GM18861 (cell line): ENCODE measurements at regions not wholly inside any gene's neighbourhood (a gene's known extent, or its start where the extent isn't known, plus 50 kb on each side); places are given as distances from the start of the nearest gene placed in this dataset.
"Not testable (repeated sequence)": the region's sequence is repeated elsewhere in the genome, so short reads cannot be mapped to it uniquely, and the experiment has no call there.

Experiments used
- ATAC-seq: cut with Tn5 transposase; IDR thresholded peaks from one replicate; pipeline ENCODE4 v1.9.1; 2021; ENCODE audit not compliant: unreplicated experiment

- ATAC-seq, result no peak
Measured at GRCh38 chr2:150371044-150371818, 116.2 kb downstream of the RND3 start.

GRCh38 chr2:150370561-150370960 is 116.9 kb downstream of the RND3 start:
- no peak for ATAC-seq

DNA sequence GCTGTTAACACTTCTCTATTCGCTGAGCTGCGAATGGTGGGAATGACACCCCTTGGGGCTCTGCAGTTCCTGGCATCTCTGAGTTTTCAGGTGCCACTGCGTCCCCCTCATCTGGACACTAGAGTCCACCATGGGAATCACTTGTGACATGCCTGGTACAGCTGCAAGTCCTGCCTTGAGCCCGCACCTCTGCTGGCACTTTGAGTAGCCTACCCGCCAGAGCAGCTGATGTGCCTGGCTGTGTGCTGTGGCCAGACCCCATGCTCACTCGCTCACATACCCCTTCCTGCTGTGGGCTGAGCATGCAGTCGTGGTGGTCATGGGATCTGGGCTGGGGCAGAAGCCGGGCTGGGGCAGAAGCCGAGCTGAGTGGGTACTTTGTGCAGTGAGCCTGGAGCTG is 117.6 kb downstream of the RND3 start:
- no peak for ATAC-seq

DNA sequence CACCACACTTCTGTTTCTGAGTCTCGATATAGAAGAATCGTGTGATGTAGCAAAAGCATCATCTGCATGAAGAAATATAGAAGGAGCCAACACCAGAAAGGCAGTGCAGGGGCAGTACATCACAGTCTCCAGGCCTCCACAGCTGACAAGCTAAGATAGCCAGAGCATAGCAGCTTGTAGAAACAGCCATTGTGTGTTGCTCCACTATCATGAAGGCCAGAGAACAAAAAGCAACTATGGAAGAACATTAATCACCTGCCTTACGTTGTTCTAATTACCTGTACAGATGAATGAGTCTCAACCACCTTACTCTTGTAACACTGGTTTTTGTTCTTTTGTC is 129.0 kb downstream of the RND3 start:
- no peak for ATAC-seq

- ATAC-seq, result peak; percentile 86
Measured at GRCh38 chr2:150357770-150358467, 129.5 kb downstream of the RND3 start.

GRCh38 chr2:150355440-150355839 is 132.0 kb downstream of the RND3 start:
- no peak for ATAC-seq

DNA sequence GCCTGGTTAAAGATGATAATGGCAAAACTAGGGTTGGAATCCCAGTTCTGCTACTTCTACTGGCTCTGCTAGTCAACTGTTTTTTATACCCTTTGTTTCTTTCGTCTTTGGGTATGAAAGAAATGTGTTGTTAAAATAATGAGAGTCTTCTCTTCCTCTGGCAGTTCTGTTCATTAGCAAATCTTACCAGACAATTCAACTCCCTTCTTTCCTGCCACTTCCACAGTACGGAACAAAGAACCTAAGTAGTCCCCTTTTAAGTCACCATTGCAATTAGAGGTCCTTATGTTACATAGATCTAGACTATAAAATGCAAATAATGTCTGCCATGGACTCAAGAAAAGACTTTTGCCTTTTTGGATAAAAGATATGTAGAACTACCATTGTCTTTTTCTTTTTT is 134.1 kb downstream of the RND3 start:
- ATAC-seq, result no peak

- ATAC-seq, result no peak
Measured at GRCh38 chr2:150351922-150352321, 135.5 kb downstream of the RND3 start.

DNA sequence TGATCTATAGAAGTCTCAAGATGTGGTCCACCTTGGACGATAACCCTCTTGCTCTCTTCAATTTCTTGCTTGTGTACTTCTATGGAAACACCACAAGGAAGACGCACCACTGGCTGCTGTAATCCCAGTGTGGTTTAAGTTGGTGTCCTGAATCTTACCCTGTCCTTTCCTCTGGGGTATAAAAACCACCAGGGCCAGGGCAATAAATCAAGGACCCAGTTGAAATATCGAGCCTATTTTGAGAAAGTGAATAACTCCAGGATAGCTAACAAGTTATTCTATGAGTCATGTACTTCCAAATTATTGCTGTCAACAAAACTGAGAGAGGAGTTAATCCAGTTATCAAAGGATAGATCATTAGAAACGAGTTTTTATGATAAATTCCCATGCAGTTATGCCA is 137.0 kb downstream of the RND3 start:
- ATAC-seq, result no peak

- no peak for ATAC-seq
Measured at GRCh38 chr2:150346806-150347205, 140.7 kb downstream of the RND3 start.

- no peak for ATAC-seq
Measured at GRCh38 chr2:150341982-150342680, 145.3 kb downstream of the RND3 start.

DNA sequence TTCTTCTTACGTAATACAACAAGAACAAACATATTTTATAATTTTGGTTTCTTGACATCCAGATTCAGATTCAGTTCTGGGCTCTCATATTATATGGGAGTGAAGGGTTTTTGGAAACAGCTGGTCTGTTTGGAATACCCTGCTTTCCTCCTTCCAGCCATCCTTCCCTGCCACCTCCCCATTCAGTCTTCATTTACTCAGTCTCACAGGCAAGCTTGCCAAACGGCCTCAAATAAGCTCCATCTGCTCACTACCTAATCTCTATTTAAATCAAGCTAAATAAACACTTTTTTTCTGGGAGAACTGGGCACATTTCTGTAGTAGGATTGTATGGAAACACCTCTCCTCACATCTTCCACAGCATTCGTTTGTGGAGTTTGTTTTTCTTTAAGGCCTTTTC is 147.5 kb downstream of the RND3 start:
- no peak for ATAC-seq

DNA sequence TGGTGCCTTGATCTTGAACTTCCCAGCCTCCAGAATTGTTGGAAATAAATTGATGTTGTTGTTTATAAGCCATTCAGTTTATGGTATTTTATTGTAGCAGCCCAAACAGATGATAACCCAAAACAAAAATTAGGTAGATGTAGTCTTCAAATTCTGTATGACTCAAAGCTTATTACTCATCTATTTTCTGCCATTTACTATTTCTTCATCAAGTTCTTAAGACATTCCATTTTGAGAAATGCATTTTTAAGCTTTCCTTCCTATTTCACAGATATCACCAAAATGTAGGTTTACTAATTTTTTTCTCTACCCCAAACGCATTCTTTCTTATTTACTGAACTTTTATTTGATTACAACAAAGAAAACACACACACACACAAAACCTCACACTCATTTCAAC is 148.2 kb downstream of the RND3 start:
- ATAC-seq, result no peak

DNA sequence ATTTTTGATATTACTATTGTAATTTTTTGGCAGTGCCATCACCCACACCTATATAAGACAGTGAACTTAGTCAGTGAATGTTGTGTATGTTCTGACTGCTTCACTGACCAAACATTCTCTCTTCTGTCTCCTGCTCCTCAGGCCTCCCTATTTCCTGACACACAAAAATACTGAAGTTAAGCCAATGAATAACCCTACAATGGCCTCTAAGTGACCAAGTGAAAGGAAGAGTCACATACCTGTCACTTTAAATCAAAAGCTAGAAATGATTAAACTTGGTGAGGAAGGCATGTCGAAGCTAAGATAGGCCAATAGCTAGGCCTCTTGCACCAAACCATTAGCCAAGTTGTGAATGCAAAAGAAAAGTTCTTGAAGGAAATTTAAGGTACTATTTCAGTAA is 151.9 kb downstream of the RND3 start:
- ATAC-seq, result no peak

DNA sequence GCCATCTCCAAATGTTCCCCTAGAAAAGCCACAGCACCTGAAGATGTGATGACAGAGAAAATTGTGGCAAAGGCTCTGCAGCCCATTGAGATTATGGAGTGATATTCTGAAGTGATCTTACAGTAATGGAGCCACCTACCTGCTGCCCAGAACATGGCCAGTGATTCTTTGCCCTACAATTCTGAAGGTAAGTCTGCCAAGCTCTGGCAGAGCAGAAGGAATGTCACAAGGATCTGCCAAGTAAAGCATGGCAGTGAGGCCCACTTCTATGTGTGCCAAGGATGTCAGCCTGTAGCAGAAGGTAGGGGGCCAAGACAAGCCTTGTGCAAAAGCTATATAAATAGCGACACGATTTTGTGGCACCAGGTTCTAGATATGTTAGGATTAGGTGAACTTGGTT is 155.1 kb downstream of the RND3 start:
- no peak for ATAC-seq

DNA sequence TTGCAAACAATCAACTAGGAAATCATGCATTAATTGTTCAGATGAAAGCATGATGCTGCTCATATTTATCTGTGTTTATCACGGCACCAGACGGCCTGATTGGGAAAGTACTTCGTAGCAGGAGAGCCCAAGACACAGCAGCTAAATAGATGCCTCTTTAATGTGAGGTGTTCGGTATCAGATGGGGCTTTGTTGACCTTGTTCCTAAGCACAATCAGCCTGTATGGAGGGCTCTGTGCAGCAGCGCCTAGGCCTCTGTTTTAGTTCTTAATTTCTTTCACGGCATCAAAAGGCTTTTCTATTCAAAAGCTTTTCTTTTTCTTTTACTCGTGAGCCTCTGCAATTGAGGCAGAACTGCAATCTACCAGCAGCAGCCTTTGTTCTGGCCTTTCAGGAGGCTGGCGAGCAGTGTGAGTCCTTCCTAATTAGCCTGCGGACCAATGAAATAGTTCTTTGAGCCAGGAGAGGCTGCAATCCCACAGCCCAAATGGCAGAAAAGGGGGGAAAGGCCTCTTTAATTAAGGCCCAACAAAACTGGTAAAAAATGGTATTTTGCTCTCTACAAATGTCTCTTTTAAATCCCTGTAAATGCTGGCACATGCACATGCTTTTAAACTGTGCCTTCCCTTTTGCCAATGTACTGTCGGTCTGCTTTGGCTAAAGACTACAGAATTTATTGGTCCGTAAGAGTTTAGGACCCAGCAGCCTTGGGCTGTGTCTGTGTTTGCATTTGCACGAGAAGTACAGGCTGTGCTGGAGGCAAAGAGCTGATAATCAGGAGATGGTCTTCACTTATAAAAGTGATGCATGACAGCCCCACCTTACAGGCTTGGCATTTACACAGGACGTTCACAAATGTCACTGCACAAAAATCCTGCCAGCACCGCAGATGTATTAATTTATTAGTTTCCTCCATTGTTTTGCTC is 159.6 kb downstream of the RND3 start:
- no peak for ATAC-seq

DNA sequence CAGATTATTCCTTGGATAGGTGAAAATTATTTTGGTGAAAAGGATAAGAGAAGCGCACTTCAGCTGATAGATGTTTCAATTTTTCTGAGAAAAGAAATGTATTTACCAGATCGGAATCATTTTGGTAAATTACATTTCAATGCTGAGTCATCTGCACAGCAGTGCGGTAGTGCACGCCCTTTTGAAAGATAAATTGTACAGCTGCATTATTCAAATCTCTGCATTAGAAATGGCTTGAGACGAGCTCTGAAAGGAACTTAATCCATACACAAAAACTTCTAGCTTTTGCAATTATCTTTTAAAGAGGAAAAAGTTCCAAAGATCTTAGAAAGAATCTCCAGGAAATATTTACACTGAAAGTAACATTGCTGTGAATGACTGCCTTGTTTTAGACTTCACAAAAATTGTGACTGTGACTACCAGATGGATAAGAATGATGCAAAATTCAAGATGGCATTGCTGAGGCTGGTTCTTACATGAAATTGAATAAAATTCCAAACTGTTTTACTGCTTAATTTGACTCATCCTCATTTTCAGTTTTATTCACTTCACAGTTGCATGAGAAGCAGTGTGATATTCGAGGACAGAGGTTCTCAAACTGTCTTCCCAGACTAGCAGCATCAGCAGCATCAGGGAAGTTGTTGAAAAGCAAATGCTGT is 161.7 kb downstream of the RND3 start:
- no peak for ATAC-seq

- not testable (repeated sequence) for ATAC-seq
Measured at GRCh38 chr2:150323071-150323470, 164.4 kb downstream of the RND3 start.

DNA sequence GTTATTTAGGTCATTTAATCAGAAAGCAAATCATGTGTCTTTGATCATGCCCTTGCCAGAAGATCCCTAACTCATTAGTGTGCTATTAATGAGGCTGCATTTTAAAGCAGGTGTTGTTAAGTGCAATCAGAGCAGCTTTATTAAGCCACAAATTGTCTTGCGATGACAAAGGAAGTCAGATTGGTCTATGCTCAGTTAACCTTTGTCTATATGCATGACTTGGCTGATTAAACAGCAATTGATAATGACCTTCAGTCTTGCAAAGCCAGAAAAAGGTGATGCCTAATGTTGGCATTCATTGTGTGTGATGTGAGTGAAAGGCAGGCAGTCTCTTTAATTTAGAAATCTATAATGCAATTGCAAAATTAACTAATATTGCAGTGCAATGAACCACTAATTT is 166.9 kb downstream of the RND3 start:
- ATAC-seq, result no peak
